Heart left ventricle (tissue), 13 donors: ENCODE measurements at regions not wholly inside any gene's neighbourhood (a gene's known extent, or its start where the extent isn't known, plus 50 kb on each side); places are given as distances from the start of the nearest gene placed in this dataset.

ENCODE experiments used
- POLR2A ChIP-seq, 2 donors: fragments of 450-650 bp; IDR thresholded peaks; one replicate each; pipeline ENCODE4 v1.6.1; 2017; ENCODE audit warnings: antibody characterized with exemption in 2 of 2, mild to moderate bottlenecking in 2 of 2, moderate library complexity in 2 of 2
- TF ChIP-seq, protein P1 (sequence below), 12 donors: fragments of 200-600 bp; sonication (generic) in 4 of 12; IDR thresholded peaks; one replicate each; pipeline versions ENCODE4 v1.5.0 to v1.8.0; 2018 to 2022; ENCODE audit warnings: antibody characterized with exemption in 12 of 12, mild to moderate bottlenecking in 5 of 12
- donor health status: ischemic (EF 13 %, LVEDD 7.1; RV severe dilation, severe dysfunction).
- donor health status: DM: no; HTN: yes; CAD: no.
- donor health status: DM: no; HTN: no; CAD: no.
- donor health status: ischemic (EF 25% LVEDD 6.9; RV normal size, moderate dysfunction).
- donor health status: ischemic (EF 25% LVEDD 5.7; RV mildly dilated, moderate dysfunction).
- donor health status: ischemic (EF 35%, LVEDD 5.7; RV mildly dilated, moderate dysfunction).
- donor health status: nonischemic (EF 11% LVEDD 7.7; RV severe dilation, severe dysfunction).
- donor health status: DM: yes; HTN: yes; CAD: no.
- donor health status: PGD.
- donor health status: ischemic (EF 29% LVEDD 5.4; RV normal size, mild dysfunction).
- donor health status: nonischemic (EF 23%, LVEDD 6.1; RV moderate dilation, normal function).

DNA sequence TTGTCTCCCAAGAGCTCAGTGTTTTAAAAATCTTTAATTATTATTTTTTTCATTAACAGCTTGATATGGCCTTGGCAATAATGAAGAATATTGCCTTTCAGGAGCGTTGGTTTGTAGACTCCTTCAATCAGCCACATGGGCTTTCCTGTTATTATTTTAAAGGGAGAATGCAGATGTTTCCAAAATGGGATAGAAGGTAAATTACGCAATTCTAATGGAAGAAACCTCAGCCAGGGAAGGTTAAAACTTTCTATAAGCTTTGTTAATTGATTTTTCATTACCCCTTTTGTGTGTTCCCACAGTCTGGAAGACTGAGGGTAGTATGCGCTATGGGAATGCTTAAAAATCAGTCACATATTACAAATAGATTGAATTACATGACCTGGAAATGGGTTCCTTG, 188.4 kb upstream of the NAV3 start:
- TF ChIP-seq, protein P1, sequence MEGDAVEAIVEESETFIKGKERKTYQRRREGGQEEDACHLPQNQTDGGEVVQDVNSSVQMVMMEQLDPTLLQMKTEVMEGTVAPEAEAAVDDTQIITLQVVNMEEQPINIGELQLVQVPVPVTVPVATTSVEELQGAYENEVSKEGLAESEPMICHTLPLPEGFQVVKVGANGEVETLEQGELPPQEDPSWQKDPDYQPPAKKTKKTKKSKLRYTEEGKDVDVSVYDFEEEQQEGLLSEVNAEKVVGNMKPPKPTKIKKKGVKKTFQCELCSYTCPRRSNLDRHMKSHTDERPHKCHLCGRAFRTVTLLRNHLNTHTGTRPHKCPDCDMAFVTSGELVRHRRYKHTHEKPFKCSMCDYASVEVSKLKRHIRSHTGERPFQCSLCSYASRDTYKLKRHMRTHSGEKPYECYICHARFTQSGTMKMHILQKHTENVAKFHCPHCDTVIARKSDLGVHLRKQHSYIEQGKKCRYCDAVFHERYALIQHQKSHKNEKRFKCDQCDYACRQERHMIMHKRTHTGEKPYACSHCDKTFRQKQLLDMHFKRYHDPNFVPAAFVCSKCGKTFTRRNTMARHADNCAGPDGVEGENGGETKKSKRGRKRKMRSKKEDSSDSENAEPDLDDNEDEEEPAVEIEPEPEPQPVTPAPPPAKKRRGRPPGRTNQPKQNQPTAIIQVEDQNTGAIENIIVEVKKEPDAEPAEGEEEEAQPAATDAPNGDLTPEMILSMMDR (IDR thresholded peaks at IDR 0.05) = no peak
- TF ChIP-seq POLR2A (IDR thresholded peaks at IDR 0.05) = no peak
